H9 (cell line): ENCODE measurements at regions not wholly inside any gene's neighbourhood (a gene's known extent, or its start where the extent isn't known, plus 50 kb on each side); places are given as distances from the start of the nearest gene placed in this dataset.

Experiments used
- DNase-seq: peaks from one replicate; pipeline ENCODE4 v3.0.0-alpha.2; 2017
- H2AFZ ChIP-seq: one replicate; pipeline ENCODE4 v1.6.1; 2013; ENCODE audit warnings: mild to moderate bottlenecking, low read length, control low read depth, moderate library complexity
- H2AK5ac ChIP-seq: 2 replicates; pipeline ENCODE4 v1.6.1; 2013; ENCODE audit warnings: low read length, control low read depth, mixed read lengths; ENCODE audit not compliant: insufficient read length
- H2BK120ac ChIP-seq: one replicate; pipeline ENCODE4 v1.6.1; 2013; ENCODE audit warnings: low read depth, mild to moderate bottlenecking, low read length, control low read depth, inconsistent platforms; ENCODE audit not compliant: poor library complexity, severe bottlenecking
- H2BK12ac ChIP-seq: 2 replicates; pipeline ENCODE4 v1.6.1; 2013; ENCODE audit warnings: low read length, control low read depth, mixed read lengths, low read depth; ENCODE audit not compliant: insufficient read length
- H2BK15ac ChIP-seq: 2 replicates; pipeline ENCODE4 v1.6.1; 2013; ENCODE audit warnings: low read depth, low read length, control low read depth
- H2BK20ac ChIP-seq: one replicate; pipeline ENCODE4 v1.6.1; 2013; ENCODE audit warnings: low read depth, mild to moderate bottlenecking, low read length, control low read depth, inconsistent platforms; ENCODE audit not compliant: poor library complexity, severe bottlenecking
- H2BK5ac ChIP-seq: 2 replicates; pipeline ENCODE4 v1.6.1; 2013; ENCODE audit warnings: low read length, control low read depth, mixed read lengths; ENCODE audit not compliant: insufficient read length
- H3K14ac ChIP-seq: 2 replicates; pipeline ENCODE4 v1.6.1; 2013; ENCODE audit warnings: low read length, control low read depth; ENCODE audit not compliant: insufficient read depth
- H3K18ac ChIP-seq: 2 replicates; pipeline ENCODE4 v1.6.1; 2013; ENCODE audit warnings: low read depth, mild to moderate bottlenecking, mixed read lengths, low read length, control low read depth; ENCODE audit not compliant: insufficient read length
- H3K23ac ChIP-seq: 2 replicates; pipeline ENCODE4 v1.6.1; 2013; ENCODE audit warnings: low read length, control low read depth, mixed read lengths, low read depth; ENCODE audit not compliant: insufficient read length
- H3K23me2 ChIP-seq: 2 replicates; pipeline ENCODE4 v1.6.1; 2013; ENCODE audit warnings: low read depth, mild to moderate bottlenecking, mixed read lengths, low read length, control low read depth; ENCODE audit not compliant: insufficient read length, poor library complexity, severe bottlenecking
- H3K27ac ChIP-seq: 2 replicates; pipeline ENCODE4 v1.5.1; 2013; ENCODE audit warnings: low read length, control low read depth, mixed read lengths, low read depth; ENCODE audit not compliant: insufficient read length
- H3K27me3 ChIP-seq: 2 replicates; pipeline ENCODE4 v1.6.1; 2013; ENCODE audit warnings: low read length, control low read depth, inconsistent platforms; ENCODE audit not compliant: insufficient read depth
- H3K4ac ChIP-seq: 2 replicates; pipeline ENCODE4 v1.6.1; 2013; ENCODE audit warnings: low read depth, mild to moderate bottlenecking, control low read depth, inconsistent platforms, low read length, moderate library complexity
- H3K4me1 ChIP-seq: 2 replicates; pipeline ENCODE4 v1.6.1; 2013; ENCODE audit warnings: low read length, control low read depth, inconsistent platforms; ENCODE audit not compliant: insufficient read depth
- H3K4me2 ChIP-seq: 2 replicates; pipeline ENCODE4 v1.6.1; 2013; ENCODE audit warnings: low read length, control low read depth, mixed read lengths; ENCODE audit not compliant: insufficient read length, insufficient read depth
- H3K56ac ChIP-seq: 2 replicates; pipeline ENCODE4 v1.6.1; 2013; ENCODE audit warnings: low read depth, mild to moderate bottlenecking, mixed read lengths, low read length, control low read depth; ENCODE audit not compliant: insufficient read length
- H3K79me1 ChIP-seq: 2 replicates; pipeline ENCODE4 v1.6.1; 2013; ENCODE audit warnings: low read depth, mild to moderate bottlenecking, moderate library complexity, low read length, control low read depth, inconsistent platforms; ENCODE audit not compliant: insufficient read depth, poor library complexity, severe bottlenecking
- H3K79me2 ChIP-seq: 2 replicates; pipeline ENCODE4 v1.6.1; 2013; ENCODE audit warnings: low read length, control low read depth, inconsistent platforms; ENCODE audit not compliant: insufficient read depth
- H3K9ac ChIP-seq: 2 replicates; pipeline ENCODE4 v1.6.1; 2013; ENCODE audit warnings: low read length, control low read depth, mixed read lengths; ENCODE audit not compliant: insufficient read length; ENCODE audit errors: extremely low read depth
- H3K9me3 ChIP-seq: one replicate; pipeline ENCODE4 v1.6.1; 2013; ENCODE audit warnings: low read depth, low read length, inconsistent platforms; ENCODE audit not compliant: control insufficient read depth
- H3T11ph ChIP-seq: one replicate; pipeline ENCODE4 v1.6.1; 2013; ENCODE audit warnings: mild to moderate bottlenecking, low read length, control low read depth, inconsistent platforms
- H4K20me1 ChIP-seq: one replicate; pipeline ENCODE4 v1.6.1; 2013; ENCODE audit not compliant: control insufficient read depth, insufficient read length, insufficient read depth
- H4K5ac ChIP-seq: 2 replicates; pipeline ENCODE4 v1.6.1; 2013; ENCODE audit warnings: low read depth, mild to moderate bottlenecking, mixed read lengths, low read length, control low read depth; ENCODE audit not compliant: insufficient read length
- H4K8ac ChIP-seq: replicated peaks from 2 replicates; pipeline ENCODE4 v1.6.1; 2013; ENCODE audit warnings: low read length, control low read depth, mixed read lengths, low read depth; ENCODE audit not compliant: insufficient read length
- H4K91ac ChIP-seq: 2 replicates; pipeline ENCODE4 v1.6.1; 2013; ENCODE audit warnings: low read depth, mild to moderate bottlenecking, moderate library complexity, mixed read lengths, low read length, control low read depth; ENCODE audit not compliant: insufficient read length
- H3K27ac Mint-ChIP-seq, 3 experiments: 2 replicates in 2 of 3; 3 replicates in 1 of 3; pipeline ENCODE4 v1.8.0; 2020 to 2021; ENCODE audit warnings: mixed read lengths in 3 of 3, mild to moderate bottlenecking in 1 of 3, moderate library complexity in 1 of 3
- H3K27me3 Mint-ChIP-seq: 2 replicates; pipeline ENCODE4 v1.8.0; 2021; ENCODE audit warnings: low read depth, mild to moderate bottlenecking, moderate library complexity, mixed read lengths
- H3K36me3 Mint-ChIP-seq, 3 experiments: 2 replicates in 2 of 3; 3 replicates in 1 of 3; pipeline ENCODE4 v1.8.0; 2020 to 2021; ENCODE audit warnings: low read depth in 3 of 3, mixed read lengths in 3 of 3; ENCODE audit not compliant: insufficient read depth in 1 of 3
- H3K4me1 Mint-ChIP-seq, 2 experiments: 2 replicates each; pipeline ENCODE4 v1.8.0; 2020; ENCODE audit warnings: mixed read lengths in 2 of 2
- H3K4me3 Mint-ChIP-seq, 2 experiments: 2 replicates in 1 of 2; 3 replicates in 1 of 2; pipeline ENCODE4 v1.8.0; 2020 to 2021; ENCODE audit warnings: mild to moderate bottlenecking in 2 of 2, mixed read lengths in 2 of 2, moderate library complexity in 1 of 2
- H3K9me3 Mint-ChIP-seq, 2 experiments: 2 replicates in 1 of 2; 3 replicates in 1 of 2; pipeline ENCODE4 v1.8.0; 2020; ENCODE audit warnings: mild to moderate bottlenecking in 2 of 2, mixed read lengths in 2 of 2, moderate library complexity in 1 of 2
- WGBS: extraction: QIAGEN DNeasy Blood & Tissue Kit; methylation state at CpG from one replicate; pipeline ENCODE4 v1.1.7; 2013; ENCODE audit warnings: missing lambda C conversion rate, low lambda C conversion rate, mixed read lengths; ENCODE audit not compliant: insufficient read length; ENCODE audit errors: extremely low coverage; 5-methylcytosine and 5-hydroxymethylcytosine counted together
- TF ChIP-seq, protein P1 (sequence below): fragments of 200-600 bp; sonication (generic); conservative IDR thresholded peaks from 3 replicates; pipeline ENCODE4 v1.8.0; 2021; ENCODE audit warnings: antibody characterized with exemption, mild to moderate bottlenecking

DNA sequence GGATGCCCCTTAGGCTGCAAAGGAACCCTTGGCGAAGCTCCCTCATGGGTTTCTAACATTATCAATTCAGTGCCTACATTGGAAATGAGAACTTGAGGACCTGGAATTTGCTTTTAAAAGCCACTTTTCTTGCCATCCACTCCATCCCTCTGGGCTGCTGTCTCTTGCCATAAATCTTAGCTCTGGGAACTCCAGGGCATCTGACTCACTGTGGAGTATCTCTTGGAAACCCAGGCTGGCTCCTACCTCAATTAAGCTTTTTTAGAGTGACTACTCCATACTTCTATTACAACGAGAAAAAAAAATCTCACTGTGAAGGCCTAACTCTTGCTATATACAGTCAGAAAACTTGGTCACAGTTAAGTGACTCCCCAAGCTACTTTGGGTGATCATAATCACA is 227.2 kb upstream of the SETBP1 start:
- Histone ChIP-seq H2BK12ac (no peak overlapping the region), H3K14ac (no peak overlapping the region), H4K20me1 (no peaks in the 10 kb centered on the region), H4K8ac (no peak overlapping the region), H2AFZ (no peak overlapping the region), H3K79me1 (no peaks in the 10 kb centered on the region), H4K91ac (no peak overlapping the region), H3K18ac (no peak overlapping the region), H2BK15ac (no peak overlapping the region), H3K4ac (no peak overlapping the region), H2BK20ac (no peak overlapping the region), H3K23ac (no peak overlapping the region), H3K56ac (no peak overlapping the region), H3K9ac (no peak overlapping the region), H3K23me2 (no peaks in the 10 kb centered on the region), H3K9me3 (no peaks in the 10 kb centered on the region), H3T11ph (no peak overlapping the region), H2BK120ac (no peak overlapping the region), H2BK5ac (no peak overlapping the region), H3K27ac (no peak overlapping the region), H3K27me3 (no peaks in the 10 kb centered on the region), H3K79me2 (no peaks in the 10 kb centered on the region), H2AK5ac (no peak overlapping the region), H3K4me1 (no peaks in the 10 kb centered on the region), H3K4me2 (no peak overlapping the region), H4K5ac (no peak overlapping the region)
- Mint-ChIP-seq H3K4me3 (no peak overlapping the region), H3K36me3 (no peaks in the 10 kb centered on the region), H3K9me3 (no peaks in the 10 kb centered on the region; a peak in 1 of 5 replicates), H3K27ac (no peak overlapping the region), H3K27me3 (no peaks in the 10 kb centered on the region), H3K4me1 (no peaks in the 10 kb centered on the region)
- DNase-seq: no peak
- no CpG with 5 or more reads among the region's 2 CpGs for WGBS
- TF ChIP-seq, protein P1, sequence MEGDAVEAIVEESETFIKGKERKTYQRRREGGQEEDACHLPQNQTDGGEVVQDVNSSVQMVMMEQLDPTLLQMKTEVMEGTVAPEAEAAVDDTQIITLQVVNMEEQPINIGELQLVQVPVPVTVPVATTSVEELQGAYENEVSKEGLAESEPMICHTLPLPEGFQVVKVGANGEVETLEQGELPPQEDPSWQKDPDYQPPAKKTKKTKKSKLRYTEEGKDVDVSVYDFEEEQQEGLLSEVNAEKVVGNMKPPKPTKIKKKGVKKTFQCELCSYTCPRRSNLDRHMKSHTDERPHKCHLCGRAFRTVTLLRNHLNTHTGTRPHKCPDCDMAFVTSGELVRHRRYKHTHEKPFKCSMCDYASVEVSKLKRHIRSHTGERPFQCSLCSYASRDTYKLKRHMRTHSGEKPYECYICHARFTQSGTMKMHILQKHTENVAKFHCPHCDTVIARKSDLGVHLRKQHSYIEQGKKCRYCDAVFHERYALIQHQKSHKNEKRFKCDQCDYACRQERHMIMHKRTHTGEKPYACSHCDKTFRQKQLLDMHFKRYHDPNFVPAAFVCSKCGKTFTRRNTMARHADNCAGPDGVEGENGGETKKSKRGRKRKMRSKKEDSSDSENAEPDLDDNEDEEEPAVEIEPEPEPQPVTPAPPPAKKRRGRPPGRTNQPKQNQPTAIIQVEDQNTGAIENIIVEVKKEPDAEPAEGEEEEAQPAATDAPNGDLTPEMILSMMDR: no peak
